OCI-LY1 (cell line): ENCODE measurements at regions not wholly inside any gene's neighbourhood (a gene's known extent, or its start where the extent isn't known, plus 50 kb on each side); places are given as distances from the start of the nearest gene placed in this dataset.

Source experiments
- H2AFZ ChIP-seq: fragments of 200-600 bp; sonication (generic), shearing (Covaris generic); 2 replicates; pipeline ENCODE4 v1.6.0; 2014; ENCODE audit warnings: antibody characterized with exemption, mild to moderate bottlenecking, low read length
- H3F3A ChIP-seq: fragments of 200-600 bp; sonication (generic), shearing (Covaris generic); 2 replicates; pipeline ENCODE4 v1.6.0; 2014; ENCODE audit warnings: mild to moderate bottlenecking, antibody characterized with exemption, low read length, moderate library complexity; ENCODE audit not compliant: insufficient read depth
- H3K27ac ChIP-seq: fragments of 200-600 bp; sonication (generic); 2 replicates; pipeline ENCODE4 v1.5.1; 2014; ENCODE audit warnings: low read length, mixed run types, mild to moderate bottlenecking, low read depth; ENCODE audit not compliant: poor library complexity, severe bottlenecking
- H3K27me3 ChIP-seq: fragments of 200-600 bp; sonication (generic); 2 replicates; pipeline ENCODE4 v1.6.0; 2014; ENCODE audit warnings: antibody characterized with exemption, mild to moderate bottlenecking, low read length, moderate library complexity; ENCODE audit not compliant: insufficient read depth
- H3K36me3 ChIP-seq: fragments of 200-600 bp; sonication (generic); 2 replicates; pipeline ENCODE4 v1.6.1; 2014; ENCODE audit warnings: mild to moderate bottlenecking, antibody characterized with exemption, low read length, moderate library complexity, mixed read lengths; ENCODE audit not compliant: insufficient read depth
- H3K4me1 ChIP-seq: fragments of 200-600 bp; sonication (generic); 2 replicates; pipeline ENCODE4 v1.5.1; 2014; ENCODE audit warnings: mild to moderate bottlenecking, low read length, moderate library complexity; ENCODE audit not compliant: insufficient read depth, severe bottlenecking
- H3K4me2 ChIP-seq: fragments of 200-600 bp; sonication (generic), shearing (Covaris generic); 2 replicates; pipeline ENCODE4 v1.6.1; 2014; ENCODE audit warnings: low read length
- H3K4me3 ChIP-seq: fragments of 200-600 bp; sonication (generic); 2 replicates; pipeline ENCODE4 v1.5.1; 2014; ENCODE audit warnings: low read length, low read depth, mild to moderate bottlenecking, mixed read lengths; ENCODE audit not compliant: poor library complexity, severe bottlenecking
- H3K79me2 ChIP-seq: fragments of 200-600 bp; shearing (Covaris generic); 2 replicates; pipeline ENCODE4 v1.6.1; 2016; ENCODE audit warnings: mixed run types, low read length, mixed read lengths; ENCODE audit not compliant: insufficient read depth
- H3K9ac ChIP-seq: fragments of 200-600 bp; sonication (generic), shearing (Covaris generic); 2 replicates; pipeline ENCODE4 v1.6.1; 2014; ENCODE audit warnings: mild to moderate bottlenecking, low read length, mixed read lengths
- H3K9me2 ChIP-seq: fragments of 200-600 bp; sonication (generic), shearing (Covaris generic); 2 replicates; pipeline ENCODE4 v1.6.1; 2014; ENCODE audit warnings: low read depth, mild to moderate bottlenecking, low read length, mixed read lengths
- H3K9me3 ChIP-seq: fragments of 200-600 bp; shearing (Covaris generic); 2 replicates; pipeline ENCODE4 v1.6.1; 2014; ENCODE audit warnings: low read length, mixed read lengths
- H4K20me1 ChIP-seq: fragments of 200-600 bp; sonication (generic), shearing (Covaris generic); 2 replicates; pipeline ENCODE4 v1.6.0; 2016; ENCODE audit warnings: mild to moderate bottlenecking, low read length; ENCODE audit not compliant: insufficient read depth
- CTCF ChIP-seq: fragments of 200-600 bp; sonication (generic), shearing (Covaris generic); IDR thresholded peaks from 2 replicates; pipeline ENCODE4 v1.5.1; 2017; ENCODE audit warnings: mild to moderate bottlenecking, antibody characterized with exemption, low read length, moderate library complexity, mixed read lengths
- EZH2 ChIP-seq: fragments of 200-600 bp; sonication (generic), shearing (Covaris generic); IDR thresholded peaks from 2 replicates; pipeline ENCODE4 v1.8.0; 2017; ENCODE audit warnings: borderline replicate concordance, mixed run types, mild to moderate bottlenecking, antibody characterized with exemption, low read length, moderate library complexity, mixed read lengths

- Histone ChIP-seq H3K9me3 (no peaks in the 10 kb centered on the region), H3K4me2 (no peak overlapping the region), H3K27ac (no peak overlapping the region), H3F3A (no peaks in the 10 kb centered on the region), H3K4me3 (no peak overlapping the region), H3K9me2 (no peaks in the 10 kb centered on the region), H3K27me3 (no peaks in the 10 kb centered on the region), H3K9ac (no peak overlapping the region), H3K36me3 (no peaks in the 10 kb centered on the region), H4K20me1 (no peaks in the 10 kb centered on the region), H2AFZ (no peak overlapping the region), H3K79me2 (no peaks in the 10 kb centered on the region), H3K4me1 (no peaks in the 10 kb centered on the region)
- TF ChIP-seq EZH2 (no peak), CTCF (no peak)
Observed at GRCh38 chr14:87059060-87059839, 933.7 kb downstream of the GALC start.

DNA sequence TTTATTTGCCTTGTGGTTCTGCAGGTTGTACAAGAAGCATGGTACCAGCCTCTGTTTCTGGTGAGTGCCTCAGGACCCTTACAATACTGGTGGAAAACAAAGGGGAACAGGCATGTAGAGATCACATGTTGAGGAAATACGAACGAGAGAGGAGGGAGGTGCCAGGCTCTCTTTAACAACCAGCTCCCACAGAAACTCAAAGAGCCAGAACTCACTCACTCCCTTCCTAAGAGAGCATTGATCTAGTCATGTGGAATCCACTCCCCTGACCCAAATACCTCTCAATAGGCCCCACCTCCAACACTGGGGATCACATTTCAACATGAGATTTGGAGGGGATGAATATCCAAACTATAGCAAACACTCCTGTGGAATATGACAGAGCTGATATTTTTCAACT, 938.0 kb downstream of the GALC start:
- Histone ChIP-seq H3K4me2 (no peak overlapping the region), H2AFZ (no peak overlapping the region), H3K36me3 (no peaks in the 10 kb centered on the region), H4K20me1 (no peaks in the 10 kb centered on the region), H3K27ac (no peak overlapping the region), H3K4me3 (no peak overlapping the region), H3F3A (no peaks in the 10 kb centered on the region), H3K27me3 (no peaks in the 10 kb centered on the region), H3K9me2 (no peaks in the 10 kb centered on the region), H3K9ac (no peak overlapping the region), H3K9me3 (no peaks in the 10 kb centered on the region), H3K79me2 (no peaks in the 10 kb centered on the region), H3K4me1 (no peaks in the 10 kb centered on the region)
- TF ChIP-seq EZH2 = no peak
- no peak for TF ChIP-seq CTCF

DNA sequence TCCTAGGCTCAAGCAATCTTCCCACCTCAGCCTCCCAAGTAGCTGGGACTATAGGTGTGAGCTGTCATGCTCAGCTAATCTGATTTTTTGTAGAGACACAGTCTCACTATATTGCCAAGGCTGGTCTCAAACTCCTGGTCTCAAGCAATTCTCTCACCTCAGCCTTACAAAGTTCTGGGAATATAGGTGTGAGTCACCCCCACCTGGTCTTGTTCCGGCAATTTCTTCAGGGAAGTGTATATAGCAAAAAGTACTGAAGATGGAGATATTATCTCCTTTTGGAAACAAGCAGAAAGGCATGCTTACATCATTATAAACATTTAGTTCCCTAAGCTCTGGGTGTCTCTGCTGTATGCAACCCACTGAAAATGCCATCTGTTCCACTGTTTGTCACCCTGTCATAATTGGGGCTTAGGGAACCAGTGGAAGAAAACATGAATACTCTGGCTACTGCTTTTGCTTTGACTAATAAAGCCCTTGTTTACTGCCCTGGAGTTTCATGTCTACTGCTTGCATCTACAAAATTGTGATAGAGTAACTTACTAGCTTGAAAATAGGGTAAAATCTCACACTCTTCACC, 940.2 kb downstream of the GALC start:
- no peak overlapping the region for H3K4me3 ChIP-seq
- no peaks in the 10 kb centered on the region for H4K20me1 ChIP-seq
- H3K4me1 ChIP-seq = no peaks in the 10 kb centered on the region
- TF ChIP-seq EZH2 = no peak
- H3K9ac ChIP-seq = no peak overlapping the region
- H3K27ac ChIP-seq = no peak overlapping the region
- H3K9me2 ChIP-seq = no peaks in the 10 kb centered on the region
- H3K4me2 ChIP-seq = no peak overlapping the region
- H3F3A ChIP-seq = no peaks in the 10 kb centered on the region
- no peaks in the 10 kb centered on the region for H3K27me3 ChIP-seq
- H2AFZ ChIP-seq = no peak overlapping the region
- H3K79me2 ChIP-seq = no peaks in the 10 kb centered on the region
- H3K9me3 ChIP-seq = no peaks in the 10 kb centered on the region
- no peaks in the 10 kb centered on the region for H3K36me3 ChIP-seq
